ENCODE measurements at regions not wholly inside any gene's neighbourhood (a gene's known extent, or its start where the extent isn't known, plus 50 kb on each side); places are given as distances from the start of the nearest gene placed in this dataset.

- Histone ChIP-seq H3K9me3 (ENCODE audit: control insufficient read depth in 2 of 3, low read length in 3 of 3) (peaks cover 0 to 9% (median 0%) of the 10 kb centered on the region in 3 experiments), H3K27ac (ENCODE audit: low read depth, low read length) (no peak overlapping the region), H3K36me3 (ENCODE audit: control insufficient read depth in 2 of 3, insufficient read depth in 3 of 3, low read length in 3 of 3) (no peaks in the 10 kb centered on the region), H3K4me3 (ENCODE audit: low read length) (no peak overlapping the region), H3K27me3 (ENCODE audit: control insufficient read depth in 2 of 2, insufficient read depth in 2 of 2, low read length in 2 of 2) (no peaks in the 10 kb centered on the region), H3K4me1 (ENCODE audit: control insufficient read depth in 2 of 2, insufficient read depth in 2 of 2, low read length in 2 of 2) (no peaks in the 10 kb centered on the region)
- Mint-ChIP-seq H3K36me3 (peaks cover 0 to 3% (median 0%) of the 10 kb centered on the region in 5 donors), H3K4me3 (no peak overlapping the region), H3K9me3 (peaks cover 0 to 43% (median 12%) of the 10 kb centered on the region in 11 donors), H3K4me1 (peaks cover 0 to 1% (median 0%) of the 10 kb centered on the region in 7 donors), H3K27me3 (no peaks in the 10 kb centered on the region), H3K27ac (no peak overlapping the region)
- intact Hi-C loops (cut with micrococcal nuclease): no loop called here
- ATAC-seq (no peak), DNase-seq (no peak)
- CTCF ChIA-PET: no interaction called here
- POLR2A ChIA-PET: no interaction called here
Observed at GRCh38 chr14:83561261-83561660, 1968.7 kb upstream of the FLRT2 start.

- CTCF ChIA-PET: no interaction called here
- no peaks in the 10 kb centered on the region for H3K36me3 ChIP-seq (ENCODE audit: control insufficient read depth in 2 of 3, insufficient read depth in 3 of 3, low read length in 3 of 3)
- ATAC-seq (no peak), DNase-seq (no peak)
- no peak overlapping the region for H3K4me3 ChIP-seq (ENCODE audit: low read length)
- H3K27me3 ChIP-seq (ENCODE audit: control insufficient read depth in 2 of 2, insufficient read depth in 2 of 2, low read length in 2 of 2): no peaks in the 10 kb centered on the region
- H3K27ac ChIP-seq (ENCODE audit: low read depth, low read length): no peak overlapping the region
- no peak overlapping the region for H3K27ac Mint-ChIP-seq
- no peaks in the 10 kb centered on the region for H3K36me3 Mint-ChIP-seq
- peaks cover 0 to 1% (median 0%) of the 10 kb centered on the region in 7 donors for H3K4me1 Mint-ChIP-seq
- H3K4me1 ChIP-seq (ENCODE audit: control insufficient read depth in 2 of 2, insufficient read depth in 2 of 2, low read length in 2 of 2): no peaks in the 10 kb centered on the region
- intact Hi-C loops (cut with micrococcal nuclease): no loop called here
- POLR2A ChIA-PET: no interaction called here
- no peaks in the 10 kb centered on the region for H3K27me3 Mint-ChIP-seq
- no peaks in the 10 kb centered on the region for H3K9me3 ChIP-seq (ENCODE audit: control insufficient read depth in 2 of 3, low read length in 3 of 3)
- no peak overlapping the region for H3K4me3 Mint-ChIP-seq
- peaks cover 1 to 20% (median 6%) of the 10 kb centered on the region in 11 donors for H3K9me3 Mint-ChIP-seq
Observed at GRCh38 chr14:83566567-83566966, 1963.4 kb upstream of the FLRT2 start.

GRCh38 chr14:83568141-83568540, 1961.8 kb upstream of the FLRT2 start:
- H3K4me1 ChIP-seq (ENCODE audit: control insufficient read depth in 2 of 2, insufficient read depth in 2 of 2, low read length in 2 of 2): no peaks in the 10 kb centered on the region
- Mint-ChIP-seq H3K9me3 (peaks cover 0 to 20% (median 6%) of the 10 kb centered on the region in 11 donors), H3K4me3 (no peak overlapping the region), H3K36me3 (no peaks in the 10 kb centered on the region), H3K4me1 (peaks cover 0 to 1% (median 0%) of the 10 kb centered on the region in 7 donors), H3K27ac (no peak overlapping the region), H3K27me3 (no peaks in the 10 kb centered on the region)
- no peaks in the 10 kb centered on the region for H3K27me3 ChIP-seq (ENCODE audit: control insufficient read depth in 2 of 2, insufficient read depth in 2 of 2, low read length in 2 of 2)
- H3K9me3 ChIP-seq (ENCODE audit: control insufficient read depth in 2 of 3, low read length in 3 of 3): no peaks in the 10 kb centered on the region
- no peak overlapping the region for H3K27ac ChIP-seq (ENCODE audit: low read depth, low read length)
- no peak for DNase-seq
- POLR2A ChIA-PET: no interaction called here
- H3K36me3 ChIP-seq (ENCODE audit: control insufficient read depth in 2 of 3, insufficient read depth in 3 of 3, low read length in 3 of 3): no peaks in the 10 kb centered on the region
- intact Hi-C loops (cut with micrococcal nuclease): no loop called here
- no peak for ATAC-seq
- CTCF ChIA-PET: no interaction called here
- H3K4me3 ChIP-seq (ENCODE audit: low read length): no peak overlapping the region

GRCh38 chr14:83575301-83575700, 1954.6 kb upstream of the FLRT2 start:
- H3K4me3 Mint-ChIP-seq: no peak overlapping the region
- ATAC-seq (no peak), DNase-seq (no peak)
- Histone ChIP-seq H3K4me1 (ENCODE audit: control insufficient read depth in 2 of 2, insufficient read depth in 2 of 2, low read length in 2 of 2) (no peaks in the 10 kb centered on the region), H3K27me3 (ENCODE audit: control insufficient read depth in 2 of 2, insufficient read depth in 2 of 2, low read length in 2 of 2) (no peaks in the 10 kb centered on the region), H3K4me3 (ENCODE audit: low read length) (no peak overlapping the region), H3K9me3 (ENCODE audit: control insufficient read depth in 2 of 3, low read length in 3 of 3) (no peaks in the 10 kb centered on the region), H3K27ac (ENCODE audit: low read depth, low read length) (no peak overlapping the region), H3K36me3 (ENCODE audit: control insufficient read depth in 2 of 3, insufficient read depth in 3 of 3, low read length in 3 of 3) (no peaks in the 10 kb centered on the region)
- no peak overlapping the region for H3K27ac Mint-ChIP-seq
- intact Hi-C loops (cut with micrococcal nuclease): no loop called here
- POLR2A ChIA-PET: no interaction called here
- CTCF ChIA-PET: no interaction called here
- no peaks in the 10 kb centered on the region for H3K27me3 Mint-ChIP-seq
- peaks cover 4 to 41% (median 8%) of the 10 kb centered on the region in 11 donors for H3K9me3 Mint-ChIP-seq
- peaks cover 0 to 3% (median 0%) of the 10 kb centered on the region in 5 donors for H3K36me3 Mint-ChIP-seq
- H3K4me1 Mint-ChIP-seq: no peaks in the 10 kb centered on the region

GRCh38 chr14:83583201-83583600, 1946.7 kb upstream of the FLRT2 start:
- Mint-ChIP-seq H3K27ac (no peak overlapping the region), H3K36me3 (peaks cover 0 to 3% (median 0%) of the 10 kb centered on the region in 5 donors), H3K9me3 (peaks cover 1 to 30% (median 12%) of the 10 kb centered on the region in 11 donors), H3K27me3 (no peaks in the 10 kb centered on the region), H3K4me3 (no peak overlapping the region), H3K4me1 (no peaks in the 10 kb centered on the region)
- ChIA-PET CTCF (no interaction called here), POLR2A (no interaction called here)
- DNase-seq: no peak
- Histone ChIP-seq H3K4me1 (ENCODE audit: control insufficient read depth in 2 of 2, insufficient read depth in 2 of 2, low read length in 2 of 2) (no peaks in the 10 kb centered on the region), H3K36me3 (ENCODE audit: control insufficient read depth in 2 of 3, insufficient read depth in 3 of 3, low read length in 3 of 3) (no peaks in the 10 kb centered on the region), H3K4me3 (ENCODE audit: low read length) (no peak overlapping the region), H3K27me3 (ENCODE audit: control insufficient read depth in 2 of 2, insufficient read depth in 2 of 2, low read length in 2 of 2) (no peaks in the 10 kb centered on the region), H3K27ac (ENCODE audit: low read depth, low read length) (no peak overlapping the region), H3K9me3 (ENCODE audit: control insufficient read depth in 2 of 3, low read length in 3 of 3) (peaks cover 0 to 3% (median 0%) of the 10 kb centered on the region in 3 experiments)
- intact Hi-C loops (cut with micrococcal nuclease): no loop called here
- ATAC-seq: no peak

GRCh38 chr14:83594874-83595273, 1935.1 kb upstream of the FLRT2 start:
- H3K4me1 ChIP-seq (ENCODE audit: control insufficient read depth in 2 of 2, insufficient read depth in 2 of 2, low read length in 2 of 2): no peaks in the 10 kb centered on the region
- H3K4me3 ChIP-seq (ENCODE audit: low read length): no peak overlapping the region
- intact Hi-C loops (cut with micrococcal nuclease): no loop called here
- H3K4me3 Mint-ChIP-seq: no peak overlapping the region
- H3K9me3 ChIP-seq (ENCODE audit: control insufficient read depth in 2 of 3, low read length in 3 of 3): no peaks in the 10 kb centered on the region
- no peak for ATAC-seq
- H3K36me3 Mint-ChIP-seq: peaks cover 0 to 3% (median 0%) of the 10 kb centered on the region in 5 donors
- H3K36me3 ChIP-seq (ENCODE audit: control insufficient read depth in 2 of 3, insufficient read depth in 3 of 3, low read length in 3 of 3): no peaks in the 10 kb centered on the region
- DNase-seq: no peak
- H3K27ac Mint-ChIP-seq: no peak overlapping the region
- ChIA-PET POLR2A (no interaction called here), CTCF (no interaction called here)
- H3K27me3 Mint-ChIP-seq: no peaks in the 10 kb centered on the region
- H3K27me3 ChIP-seq (ENCODE audit: control insufficient read depth in 2 of 2, insufficient read depth in 2 of 2, low read length in 2 of 2): no peaks in the 10 kb centered on the region
- H3K27ac ChIP-seq (ENCODE audit: low read depth, low read length): no peak overlapping the region
- no peaks in the 10 kb centered on the region for H3K4me1 Mint-ChIP-seq
- peaks cover 2 to 53% (median 7%) of the 10 kb centered on the region in 11 donors for H3K9me3 Mint-ChIP-seq

- no peak overlapping the region for H3K27ac Mint-ChIP-seq
- Histone ChIP-seq H3K36me3 (ENCODE audit: control insufficient read depth in 2 of 3, insufficient read depth in 3 of 3, low read length in 3 of 3) (no peaks in the 10 kb centered on the region), H3K27me3 (ENCODE audit: control insufficient read depth in 2 of 2, insufficient read depth in 2 of 2, low read length in 2 of 2) (no peaks in the 10 kb centered on the region), H3K27ac (ENCODE audit: low read depth, low read length) (no peak overlapping the region), H3K9me3 (ENCODE audit: control insufficient read depth in 2 of 3, low read length in 3 of 3) (no peaks in the 10 kb centered on the region), H3K4me3 (ENCODE audit: low read length) (no peak overlapping the region), H3K4me1 (ENCODE audit: control insufficient read depth in 2 of 2, insufficient read depth in 2 of 2, low read length in 2 of 2) (no peaks in the 10 kb centered on the region)
- no peaks in the 10 kb centered on the region for H3K27me3 Mint-ChIP-seq
- ChIA-PET CTCF (no interaction called here), POLR2A (no interaction called here)
- H3K4me3 Mint-ChIP-seq: no peak overlapping the region
- intact Hi-C loops (cut with micrococcal nuclease): no loop called here
- ATAC-seq (no peak), DNase-seq (no peak)
- no peaks in the 10 kb centered on the region for H3K4me1 Mint-ChIP-seq
- H3K9me3 Mint-ChIP-seq: peaks cover 3 to 28% (median 12%) of the 10 kb centered on the region in 11 donors
- H3K36me3 Mint-ChIP-seq: peaks cover 0 to 3% (median 0%) of the 10 kb centered on the region in 5 donors
Observed at GRCh38 chr14:83607682-83608081, 1922.3 kb upstream of the FLRT2 start.

Data from naive thymus-derived CD4-positive, alpha-beta T cell (primary cell).